ENCODE measurements at regions not wholly inside any gene's neighbourhood (a gene's known extent, or its start where the extent isn't known, plus 50 kb on each side); places are given as distances from the start of the nearest gene placed in this dataset.
"Not testable (repeated sequence)": the region's sequence is repeated elsewhere in the genome, so short reads cannot be mapped to it uniquely, and the experiment has no call there.

DNA sequence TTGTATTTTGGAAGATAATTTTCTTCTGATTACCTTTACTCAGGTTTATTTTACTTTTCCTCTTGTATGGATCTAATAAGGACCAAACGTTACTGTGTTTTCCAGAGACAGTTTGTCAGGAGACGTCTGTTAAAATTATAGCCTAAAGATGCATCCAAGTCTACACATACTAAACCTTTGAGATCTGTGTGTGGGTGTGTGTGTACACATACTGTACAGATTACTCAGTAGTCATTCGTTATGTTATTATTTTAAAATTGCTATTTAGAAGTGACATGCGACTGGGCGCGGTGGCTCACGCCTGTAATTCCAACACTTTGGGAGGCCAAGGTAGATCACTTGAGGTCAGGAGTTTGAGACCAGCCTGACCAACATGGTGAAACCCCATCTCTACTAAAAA is 51.6 kb upstream of the CNTLN start:
- DNase-seq: no peak

- no peak for DNase-seq
Measured at GRCh38 chr9:17082343-17083064, 52.3 kb upstream of the CNTLN start.

- no peak for DNase-seq
Measured at GRCh38 chr9:17081814-17082213, 53.0 kb upstream of the CNTLN start.

DNA sequence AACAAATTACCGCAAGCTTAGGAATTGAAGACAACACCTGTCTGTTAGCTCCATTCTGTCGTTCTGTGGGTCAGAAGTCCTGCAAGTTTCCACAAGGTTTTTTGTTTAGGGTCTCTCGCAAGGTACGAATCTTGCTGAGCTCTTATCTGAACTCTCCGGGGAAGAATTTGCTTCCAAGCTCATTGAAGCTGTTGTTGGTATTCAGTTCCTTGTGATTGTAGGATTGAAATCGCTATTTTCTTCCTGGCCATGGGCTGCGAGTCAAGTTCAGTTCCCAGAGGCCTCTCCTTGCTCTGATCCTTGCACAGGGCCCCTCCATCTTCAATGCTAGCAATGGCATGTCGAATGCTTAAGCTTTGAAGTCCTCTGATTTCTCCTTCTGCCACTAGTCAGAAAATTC is 53.5 kb upstream of the CNTLN start:
- DNase-seq: no peak

- DNase-seq: no peak
Measured at GRCh38 chr9:17075758-17076485, 58.9 kb upstream of the CNTLN start.

DNA sequence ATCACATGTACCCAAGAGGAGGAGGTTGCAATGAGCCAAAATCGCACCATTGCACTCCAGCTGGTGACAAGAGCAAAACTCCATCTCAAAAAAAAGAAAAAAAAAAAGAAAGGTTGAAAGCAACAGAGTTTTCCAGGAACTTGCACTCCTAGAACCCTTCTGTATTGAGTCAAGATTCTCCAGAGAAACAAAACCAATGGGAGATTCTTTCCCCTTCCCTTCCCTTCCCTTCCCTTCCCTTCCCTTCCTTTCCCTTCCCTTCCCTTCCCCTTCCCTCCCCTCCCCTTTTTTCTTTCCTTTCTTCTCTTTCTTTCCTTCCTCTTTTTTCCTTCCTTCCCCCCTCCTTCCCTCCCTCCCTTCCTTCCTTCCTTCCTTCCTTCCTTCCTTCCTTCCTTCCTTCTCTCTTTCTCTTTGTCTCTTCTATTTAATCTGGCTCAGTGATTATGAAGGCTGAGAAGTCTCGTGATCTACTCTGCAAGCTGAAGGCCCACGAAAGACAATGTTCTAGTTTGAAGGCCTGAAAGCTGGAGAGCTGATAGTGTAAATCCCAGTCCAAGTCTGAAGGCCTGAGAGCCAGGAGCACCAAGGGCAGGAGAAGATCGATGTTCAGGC is 59.6 kb upstream of the CNTLN start:
- no peak for DNase-seq

DNA sequence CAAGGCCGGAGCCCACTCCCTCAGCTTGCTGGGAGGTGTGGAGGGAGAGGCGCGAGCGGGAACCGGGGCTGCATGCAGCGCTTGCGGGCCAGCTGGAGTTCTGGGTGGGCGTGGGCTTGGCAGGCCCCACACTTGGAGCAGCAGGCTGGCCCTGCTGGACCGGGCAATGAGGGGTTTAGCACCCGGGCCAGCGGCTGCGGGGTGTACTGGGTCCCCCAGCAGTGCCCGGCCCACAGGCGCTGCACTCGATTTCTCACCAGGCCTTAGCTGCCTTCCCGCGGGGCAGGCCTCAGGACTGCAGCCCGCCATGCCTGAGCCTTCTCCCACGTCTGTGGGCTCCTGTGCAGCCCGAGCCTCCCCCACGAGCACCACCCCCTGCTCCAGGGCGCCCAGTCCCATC is 62.3 kb upstream of the CNTLN start:
- DNase-seq: not testable (repeated sequence)

GRCh38 chr9:17068671-17069070 is 66.2 kb upstream of the CNTLN start:
- DNase-seq: no peak

DNA sequence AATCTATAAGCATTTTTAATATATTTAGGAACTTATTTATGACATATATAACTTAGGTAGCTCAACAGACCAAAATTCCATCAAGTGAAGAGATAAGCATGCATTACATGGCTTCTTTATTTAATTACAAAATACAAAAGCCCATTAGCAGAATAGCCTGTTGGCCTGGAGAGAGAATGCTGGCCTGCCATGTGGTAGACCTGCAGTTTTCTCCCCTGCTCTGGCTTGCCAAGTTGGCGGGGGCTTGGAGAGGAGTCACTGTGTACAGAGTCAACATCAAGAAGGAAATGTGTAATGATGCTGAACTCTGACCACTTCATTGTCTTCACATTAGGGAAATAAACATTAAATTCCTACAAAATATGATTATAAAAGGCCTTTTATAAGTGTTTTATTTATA is 69.8 kb upstream of the CNTLN start:
- no peak for DNase-seq

DNA sequence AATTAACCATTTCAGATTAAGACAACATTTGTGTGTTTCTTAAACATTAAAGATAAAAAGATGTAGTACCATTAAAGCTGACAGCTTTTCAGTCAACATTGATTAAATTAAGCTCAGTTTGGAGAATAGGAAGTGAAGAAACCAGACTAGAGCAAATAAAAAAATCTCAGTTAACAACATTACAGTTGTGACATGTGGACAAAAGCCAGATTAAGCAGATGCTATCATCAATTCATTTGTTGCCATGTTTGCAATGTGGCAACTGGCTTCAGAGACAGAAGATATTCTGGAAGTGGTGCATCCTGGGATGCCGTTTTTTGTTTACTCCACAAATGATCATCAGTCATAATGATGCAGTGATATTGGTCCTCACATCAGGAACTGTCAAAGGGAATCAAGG is 70.3 kb upstream of the CNTLN start:
- no peak for DNase-seq

DNA sequence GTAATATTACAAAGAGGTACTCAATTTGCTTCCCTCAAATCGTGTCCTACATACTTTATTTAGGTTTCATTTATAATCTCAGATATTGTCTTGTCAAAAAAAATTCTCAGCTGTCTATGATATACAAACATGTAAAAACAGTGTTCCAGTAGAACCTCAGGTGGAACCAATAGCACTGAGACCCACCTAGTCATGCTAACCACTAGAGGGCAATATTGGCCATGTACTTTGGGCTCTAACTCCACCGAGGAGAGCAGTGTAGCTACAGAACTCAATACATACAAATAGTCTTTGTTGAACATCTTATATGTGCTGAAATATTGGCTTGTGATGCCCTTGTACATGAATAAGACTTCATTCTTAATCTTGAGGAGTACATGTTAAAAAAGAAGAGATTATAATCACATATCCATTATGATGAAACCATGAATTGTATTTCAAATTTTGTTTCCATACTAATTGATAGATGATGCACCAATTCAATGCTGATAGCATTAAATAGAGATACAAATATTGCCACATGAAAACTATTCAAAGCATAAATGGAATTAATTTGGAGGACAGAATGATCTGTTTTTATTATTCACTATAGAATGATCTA is 71.2 kb upstream of the CNTLN start:
- DNase-seq: no peak

DNA sequence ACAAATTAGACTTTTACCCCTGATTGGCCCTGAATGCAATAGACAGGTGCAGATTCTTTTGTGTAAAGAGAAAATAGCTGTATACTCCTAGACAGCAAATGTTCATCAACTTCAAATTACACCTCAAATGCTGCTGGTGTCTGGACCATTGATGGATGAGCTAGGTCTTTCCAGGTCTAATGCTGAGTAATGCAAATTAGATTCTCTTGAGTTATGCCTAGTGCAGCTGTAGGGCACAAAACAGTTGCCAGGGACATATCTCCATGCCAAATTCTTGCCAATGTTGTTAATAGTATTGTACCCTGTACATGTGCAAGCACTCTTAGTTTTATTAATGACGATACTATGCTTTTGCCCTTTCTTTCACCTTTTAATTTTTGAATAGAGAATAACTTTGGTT is 72.3 kb upstream of the CNTLN start:
- DNase-seq: no peak

DNA sequence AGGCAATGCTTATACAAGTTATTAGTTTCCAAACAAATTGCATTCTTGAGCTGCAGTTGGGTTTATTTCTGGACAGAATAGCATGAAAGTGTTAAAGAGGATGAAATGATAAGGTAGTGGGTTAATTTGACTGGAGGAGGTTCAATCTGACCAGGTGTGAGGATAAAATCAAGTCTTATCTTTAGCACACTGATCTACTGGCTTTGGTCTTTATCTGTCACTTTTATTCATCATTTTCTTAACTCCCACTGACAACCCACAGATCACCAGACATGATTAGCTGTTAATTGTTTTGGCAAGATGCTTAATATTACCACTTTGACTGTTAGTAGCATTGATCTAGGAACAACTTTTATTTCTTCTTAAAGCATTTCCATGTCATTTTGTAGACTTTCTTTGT is 74.4 kb upstream of the CNTLN start:
- no peak for DNase-seq

DNA sequence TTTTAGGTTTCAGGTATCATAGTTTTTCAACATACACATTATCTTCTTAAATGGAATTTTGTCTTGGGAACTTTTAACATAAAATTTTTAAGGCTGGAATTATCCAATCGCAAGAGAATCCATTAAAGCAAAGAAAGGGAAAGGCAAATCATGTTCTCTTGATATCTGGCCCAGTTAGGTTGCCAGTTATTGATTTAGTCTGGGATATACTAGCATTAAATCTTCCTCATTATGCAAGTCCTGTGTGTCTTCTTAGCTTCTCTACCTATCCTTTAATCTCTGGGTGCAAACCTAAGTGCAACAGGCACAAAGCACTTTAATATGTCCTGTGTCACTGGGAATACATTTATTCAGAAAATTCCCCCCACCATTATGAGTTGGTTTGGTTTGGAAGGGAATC is 75.4 kb upstream of the CNTLN start:
- DNase-seq: no peak

DNA sequence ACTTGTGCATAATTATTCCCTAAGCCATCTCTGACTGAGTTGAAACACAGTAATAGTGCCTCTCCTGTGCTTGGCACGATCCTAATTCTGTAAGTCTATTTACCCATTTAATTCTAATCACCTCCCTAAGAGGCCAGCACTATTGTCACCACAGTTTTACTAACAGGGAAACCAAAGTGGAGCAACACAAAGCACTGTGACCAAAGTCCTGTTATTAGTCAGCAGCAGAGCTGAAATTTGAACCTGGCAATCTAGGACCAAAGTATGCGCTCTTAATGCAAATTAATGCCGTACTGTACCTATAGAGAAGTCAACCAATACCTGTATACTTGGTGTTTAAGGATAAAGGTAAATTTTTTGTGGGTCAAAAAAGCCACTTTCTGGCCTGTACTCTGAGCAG is 77.1 kb upstream of the CNTLN start:
- DNase-seq: no peak

DNA sequence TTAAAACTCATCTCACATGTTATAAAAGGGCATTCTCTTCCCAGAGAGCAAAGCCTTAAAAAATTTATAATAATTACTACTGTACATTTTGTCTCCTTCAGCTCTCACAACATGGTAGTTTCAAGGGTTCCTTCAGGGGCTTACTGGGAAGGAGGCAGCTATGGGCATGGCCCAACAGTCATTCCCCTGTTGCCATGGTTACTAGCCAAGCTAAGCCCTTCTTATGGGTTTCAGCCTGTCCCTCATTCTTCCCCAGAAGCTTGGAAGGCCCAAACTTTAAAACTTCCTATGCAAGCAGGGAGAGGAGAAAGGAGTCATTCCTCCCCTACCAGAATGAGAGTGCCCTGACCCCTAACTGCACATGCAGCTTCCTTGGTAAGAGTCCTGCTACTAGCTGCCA is 82.2 kb upstream of the CNTLN start:
- no peak for DNase-seq

GRCh38 chr9:17045381-17045940 is 89.4 kb upstream of the CNTLN start:
- no peak for DNase-seq

DNA sequence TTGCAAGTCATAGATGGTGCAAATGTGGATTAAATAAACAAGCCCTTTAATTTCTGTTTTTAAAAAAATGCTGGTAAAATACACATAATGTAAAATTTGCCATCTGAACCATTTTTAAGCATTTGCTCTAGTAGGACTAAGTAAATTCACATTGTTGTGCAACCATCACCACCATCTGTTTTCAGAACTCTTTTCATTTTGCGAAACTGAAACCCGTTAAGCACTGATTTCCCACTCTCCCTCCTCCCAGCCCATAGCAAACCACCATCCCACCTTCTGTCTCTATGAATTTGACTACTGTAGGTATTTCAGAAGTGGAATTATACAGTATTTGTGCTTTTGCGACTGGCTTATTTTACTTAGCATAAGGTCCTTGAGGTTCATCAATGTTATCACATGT is 103.3 kb upstream of the CNTLN start:
- DNase-seq: no peak

DNA sequence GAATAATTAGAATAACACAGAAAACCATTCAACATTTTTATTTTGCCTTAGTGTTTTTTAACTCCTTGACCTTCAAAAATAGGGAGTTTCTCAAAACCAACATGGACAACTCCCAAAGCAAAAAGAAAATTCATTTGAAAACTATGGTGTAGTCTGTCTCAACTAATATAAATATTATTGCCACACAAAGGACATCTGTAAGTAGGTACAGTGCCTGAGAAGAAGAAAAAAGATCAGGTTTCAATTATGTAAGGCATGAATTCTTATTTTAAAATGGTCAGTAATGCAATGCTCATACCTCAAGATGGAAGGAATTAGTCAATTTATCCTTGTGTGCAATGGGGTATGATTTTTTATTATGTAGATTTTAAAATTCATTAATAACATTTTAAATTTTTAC is 109.6 kb upstream of the CNTLN start:
- no peak for DNase-seq

- no peak for DNase-seq
Measured at GRCh38 chr9:17024129-17024528, 110.7 kb upstream of the CNTLN start.

DNA sequence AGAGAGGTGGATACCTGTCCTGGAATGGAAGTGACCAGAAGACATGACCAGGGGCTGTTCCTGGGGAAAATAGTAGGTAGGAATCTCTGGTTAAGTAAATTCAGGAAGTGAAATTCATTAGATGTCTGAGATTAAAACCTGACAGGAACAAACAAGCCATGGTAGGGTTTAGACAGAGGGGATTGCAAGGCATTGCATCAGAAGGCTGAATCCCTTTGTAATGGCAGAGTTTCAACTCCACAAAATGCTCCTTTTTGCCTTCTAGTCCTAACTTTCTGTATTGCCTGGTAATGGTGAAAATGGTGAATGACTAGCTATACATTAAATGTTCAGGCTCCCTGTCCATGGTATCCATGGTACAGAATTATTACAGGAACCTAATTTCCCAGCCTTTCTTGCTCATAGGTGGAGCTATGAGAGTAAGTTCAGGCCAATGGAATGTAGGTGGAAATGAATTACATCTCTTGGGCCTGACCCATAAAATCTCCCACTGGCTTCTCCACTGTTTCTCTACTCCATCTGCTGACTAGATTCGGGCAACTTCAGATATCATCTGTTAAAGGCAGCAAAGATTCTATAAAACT is 113.4 kb upstream of the CNTLN start:
- no peak for DNase-seq

GRCh38 chr9:17019398-17019797 is 115.4 kb upstream of the CNTLN start:
- no peak for DNase-seq

DNA sequence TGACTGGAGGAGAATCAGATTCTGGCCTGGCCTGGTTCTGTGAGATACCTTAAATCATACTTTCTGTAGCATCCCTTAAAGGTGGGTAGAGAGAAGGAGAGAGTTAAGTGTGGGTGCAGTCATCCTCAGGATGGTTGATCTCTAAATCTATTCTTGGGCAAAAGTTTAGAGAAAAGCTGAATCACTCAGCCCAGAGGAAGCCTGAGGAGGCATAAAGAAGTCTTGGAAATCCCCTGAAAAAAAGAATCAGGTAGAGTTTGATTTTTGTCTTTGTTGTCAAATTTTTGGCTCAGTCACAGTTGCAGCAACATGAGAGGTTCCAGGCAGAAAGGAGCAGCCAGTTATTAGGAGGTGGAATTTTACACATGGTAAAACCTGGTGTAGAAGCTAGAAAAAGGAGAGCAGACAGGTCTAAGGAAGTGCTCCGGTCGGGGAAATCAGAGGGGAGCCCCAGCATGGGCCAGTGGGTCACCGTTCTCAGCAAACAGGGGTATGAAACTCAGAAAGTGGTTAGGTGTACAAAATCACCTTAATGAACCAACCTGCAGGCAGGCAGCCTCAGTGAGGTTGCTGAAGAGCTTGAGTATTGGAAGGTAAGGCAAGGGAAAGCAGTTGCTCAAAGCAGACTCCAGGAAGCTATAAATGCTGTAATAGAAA is 116.2 kb upstream of the CNTLN start:
- DNase-seq: no peak

All from NCI-H524 treated with DMSO at 0.1 percent for 48 hours (cell line).